Peyer's patch (tissue), 4 donors: ENCODE measurements at regions not wholly inside any gene's neighbourhood (a gene's known extent, or its start where the extent isn't known, plus 50 kb on each side); places are given as distances from the start of the nearest gene placed in this dataset.

Experiments used
- POLR2A ChIP-seq, 2 donors: fragments of 450-650 bp; IDR thresholded peaks; one replicate each; pipeline ENCODE4 v1.5.1; 2017; ENCODE audit warnings: antibody characterized with exemption in 2 of 2, mild to moderate bottlenecking in 2 of 2, moderate library complexity in 2 of 2
- TF ChIP-seq, protein P1 (sequence below), 6 experiments: fragments of 450-650 bp in 4 of 6; fragments of 200-600 bp in 2 of 6; sonication (generic) in 1 of 6; IDR thresholded peaks; one replicate each; pipeline ENCODE4 v1.5.1; 2017 to 2019; ENCODE audit warnings: antibody characterized with exemption in 6 of 6, mild to moderate bottlenecking in 3 of 6, moderate library complexity in 1 of 6

DNA sequence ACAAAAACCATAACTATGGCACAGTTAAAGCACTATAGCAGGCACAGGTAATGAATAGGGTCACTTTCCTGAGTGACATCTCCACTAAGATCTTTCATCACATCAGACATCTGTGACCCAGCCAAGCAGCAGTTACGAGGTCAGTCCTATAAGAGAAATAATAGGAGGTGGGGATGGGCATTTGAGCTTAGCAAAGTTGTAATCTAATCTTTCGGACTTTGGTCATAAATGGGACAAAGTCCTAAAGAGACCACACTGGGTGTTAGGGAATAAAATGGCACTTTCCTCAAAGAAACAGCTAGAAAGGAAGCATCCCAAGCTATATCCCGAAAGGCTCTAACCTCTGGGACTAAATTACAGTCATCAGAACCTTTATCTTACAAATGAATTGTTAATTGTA lies 432.2 kb downstream of the PIK3R1 start:
- no peak for TF ChIP-seq POLR2A (IDR thresholded peaks at IDR 0.05)
- TF ChIP-seq, protein P1, sequence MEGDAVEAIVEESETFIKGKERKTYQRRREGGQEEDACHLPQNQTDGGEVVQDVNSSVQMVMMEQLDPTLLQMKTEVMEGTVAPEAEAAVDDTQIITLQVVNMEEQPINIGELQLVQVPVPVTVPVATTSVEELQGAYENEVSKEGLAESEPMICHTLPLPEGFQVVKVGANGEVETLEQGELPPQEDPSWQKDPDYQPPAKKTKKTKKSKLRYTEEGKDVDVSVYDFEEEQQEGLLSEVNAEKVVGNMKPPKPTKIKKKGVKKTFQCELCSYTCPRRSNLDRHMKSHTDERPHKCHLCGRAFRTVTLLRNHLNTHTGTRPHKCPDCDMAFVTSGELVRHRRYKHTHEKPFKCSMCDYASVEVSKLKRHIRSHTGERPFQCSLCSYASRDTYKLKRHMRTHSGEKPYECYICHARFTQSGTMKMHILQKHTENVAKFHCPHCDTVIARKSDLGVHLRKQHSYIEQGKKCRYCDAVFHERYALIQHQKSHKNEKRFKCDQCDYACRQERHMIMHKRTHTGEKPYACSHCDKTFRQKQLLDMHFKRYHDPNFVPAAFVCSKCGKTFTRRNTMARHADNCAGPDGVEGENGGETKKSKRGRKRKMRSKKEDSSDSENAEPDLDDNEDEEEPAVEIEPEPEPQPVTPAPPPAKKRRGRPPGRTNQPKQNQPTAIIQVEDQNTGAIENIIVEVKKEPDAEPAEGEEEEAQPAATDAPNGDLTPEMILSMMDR (IDR thresholded peaks at IDR 0.05), result no peak
